DND-41 (cell line): ENCODE measurements at regions not wholly inside any gene's neighbourhood (a gene's known extent, or its start where the extent isn't known, plus 50 kb on each side); places are given as distances from the start of the nearest gene placed in this dataset.

ENCODE experiments used
- EZH2 ChIP-seq: IDR thresholded peaks from 3 replicates; pipeline ENCODE4 v1.6.1; 2012; ENCODE audit warnings: borderline replicate concordance, low read depth, mild to moderate bottlenecking, moderate library complexity, low read length, inconsistent platforms; ENCODE audit not compliant: severe bottlenecking
- TF ChIP-seq, protein P1 (sequence below): IDR thresholded peaks from 2 replicates; pipeline ENCODE4 v1.5.1; 2012; ENCODE audit warnings: borderline replicate concordance, low read length, moderate library complexity, mild to moderate bottlenecking; ENCODE audit not compliant: poor library complexity, severe bottlenecking; ENCODE audit errors: extremely low read depth

DNA sequence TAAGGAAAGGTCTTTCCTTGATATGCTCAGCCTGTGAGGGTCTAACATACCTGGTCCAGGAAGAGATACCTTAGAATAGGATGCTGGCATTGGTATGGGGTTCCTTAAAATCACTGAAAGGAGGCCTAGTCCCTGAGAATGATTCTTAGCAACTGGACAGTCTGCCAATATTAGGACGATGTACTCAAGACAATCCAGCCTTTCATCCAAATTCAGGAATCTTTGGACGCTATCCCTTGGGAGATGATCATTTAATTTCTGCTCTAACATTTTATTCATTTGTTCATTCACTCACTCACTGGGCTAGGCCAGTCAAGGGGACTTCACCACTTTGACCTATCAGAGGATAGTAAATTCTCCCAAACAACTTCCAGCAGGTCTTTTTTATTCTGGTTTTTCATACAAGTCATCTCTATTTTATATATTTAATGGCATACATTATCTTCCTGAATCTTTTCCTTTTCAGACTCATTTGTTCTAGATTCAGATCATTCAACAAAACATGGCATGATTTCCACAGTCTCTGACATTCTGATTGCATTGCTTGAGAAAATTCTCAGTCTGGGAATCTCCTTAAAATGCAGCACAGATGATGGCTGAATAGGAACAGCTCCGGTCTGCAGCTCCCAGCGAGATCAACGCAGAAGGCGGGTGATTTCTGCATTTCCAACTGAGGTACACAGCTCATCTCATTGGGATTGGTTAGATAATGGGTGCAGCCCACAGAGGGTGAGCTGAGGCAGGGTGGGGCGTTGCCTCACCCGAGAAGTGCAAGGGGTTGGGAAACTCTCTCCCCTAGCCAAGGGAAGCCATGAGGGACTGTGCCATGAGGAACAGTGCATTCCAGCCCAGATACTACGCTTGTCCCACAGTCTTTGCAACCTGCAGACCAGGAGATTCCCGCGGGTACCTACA, 118.0 kb upstream of the PRICKLE1 start:
- TF ChIP-seq, protein P1, sequence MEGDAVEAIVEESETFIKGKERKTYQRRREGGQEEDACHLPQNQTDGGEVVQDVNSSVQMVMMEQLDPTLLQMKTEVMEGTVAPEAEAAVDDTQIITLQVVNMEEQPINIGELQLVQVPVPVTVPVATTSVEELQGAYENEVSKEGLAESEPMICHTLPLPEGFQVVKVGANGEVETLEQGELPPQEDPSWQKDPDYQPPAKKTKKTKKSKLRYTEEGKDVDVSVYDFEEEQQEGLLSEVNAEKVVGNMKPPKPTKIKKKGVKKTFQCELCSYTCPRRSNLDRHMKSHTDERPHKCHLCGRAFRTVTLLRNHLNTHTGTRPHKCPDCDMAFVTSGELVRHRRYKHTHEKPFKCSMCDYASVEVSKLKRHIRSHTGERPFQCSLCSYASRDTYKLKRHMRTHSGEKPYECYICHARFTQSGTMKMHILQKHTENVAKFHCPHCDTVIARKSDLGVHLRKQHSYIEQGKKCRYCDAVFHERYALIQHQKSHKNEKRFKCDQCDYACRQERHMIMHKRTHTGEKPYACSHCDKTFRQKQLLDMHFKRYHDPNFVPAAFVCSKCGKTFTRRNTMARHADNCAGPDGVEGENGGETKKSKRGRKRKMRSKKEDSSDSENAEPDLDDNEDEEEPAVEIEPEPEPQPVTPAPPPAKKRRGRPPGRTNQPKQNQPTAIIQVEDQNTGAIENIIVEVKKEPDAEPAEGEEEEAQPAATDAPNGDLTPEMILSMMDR = no peak
- TF ChIP-seq EZH2 = no peak
